Activated T-cell treated with anti-CD3 and anti-CD28 coated beads, Interleukin-2, amount 50 U/mL, for 72 hours (primary cell): ENCODE measurements at regions not wholly inside any gene's neighbourhood (a gene's known extent, or its start where the extent isn't known, plus 50 kb on each side); places are given as distances from the start of the nearest gene placed in this dataset.
A peak's percentile ranks its signal among the peaks of the same experiment; 100 is the strongest.

Experiments used
- ATAC-seq, 2 donors: fragments of 150-1000 bp; cut with Tn5 transposase; replicated peaks in 1 of 2; 2 replicates each; pipeline ENCODE4 v1.10.0; 2021; ENCODE audit warnings: moderate library complexity in 2 of 2, mild to moderate bottlenecking in 1 of 2
- DNase-seq, 2 donors: peaks; one replicate each; pipeline ENCODE4 v3.0.0; 2021 to 2022; ENCODE audit warnings: mixed read lengths in 1 of 2
- H3K27ac Mint-ChIP-seq: one replicate; pipeline ENCODE4 v1.8.0; 2022; ENCODE audit warnings: mild to moderate bottlenecking, moderate library complexity, mixed read lengths
- H3K27me3 Mint-ChIP-seq: one replicate; pipeline ENCODE4 v1.8.0; 2022; ENCODE audit warnings: low read depth, mixed read lengths
- H3K36me3 Mint-ChIP-seq, 2 donors: one replicate each; pipeline ENCODE4 v1.8.0; 2022; ENCODE audit warnings: mixed read lengths in 2 of 2, mild to moderate bottlenecking in 1 of 2; ENCODE audit not compliant: insufficient read depth in 2 of 2
- H3K4me1 Mint-ChIP-seq: one replicate; pipeline ENCODE4 v1.8.0; 2022; ENCODE audit warnings: low read depth, mixed read lengths
- H3K4me3 Mint-ChIP-seq, 2 donors: one replicate each; pipeline ENCODE4 v1.8.0; 2022; ENCODE audit warnings: mild to moderate bottlenecking in 2 of 2, mixed read lengths in 2 of 2, moderate library complexity in 2 of 2
- H3K9me3 Mint-ChIP-seq, 2 donors: one replicate each; pipeline ENCODE4 v1.8.0; 2022; ENCODE audit warnings: mixed read lengths in 2 of 2

DNA sequence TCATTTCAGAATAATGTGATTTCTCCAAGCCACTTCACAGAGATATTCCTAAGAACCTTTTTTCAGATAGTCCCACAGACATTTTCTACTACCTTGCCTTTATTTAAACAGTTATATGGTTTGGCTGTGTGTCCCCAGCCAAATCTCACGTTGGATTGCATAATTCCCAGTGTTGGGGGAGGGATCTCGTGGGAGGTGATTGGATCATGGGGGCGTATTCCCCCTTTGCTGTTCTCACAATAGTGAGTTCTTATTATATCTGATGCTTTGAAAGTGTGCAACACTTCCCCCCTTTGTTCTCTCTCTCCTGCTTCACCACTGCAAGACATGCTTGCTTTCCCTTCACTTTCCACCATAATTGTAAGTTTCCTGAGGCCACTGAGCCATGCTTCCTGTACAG, 93.6 kb upstream of the ZNF678 start:
- H3K27ac Mint-ChIP-seq: no peak overlapping the region
- H3K4me3 Mint-ChIP-seq: no peak overlapping the region
- DNase-seq (no peak), ATAC-seq (no peak)
- H3K9me3 Mint-ChIP-seq: peaks cover 0 to 5% of the 10 kb centered on the region in 2 donors
- peaks cover 2 to 5% of the 10 kb centered on the region in 2 donors for H3K36me3 Mint-ChIP-seq
- H3K4me1 Mint-ChIP-seq: no peaks in the 10 kb centered on the region
- H3K27me3 Mint-ChIP-seq: peaks cover 12% of the 10 kb centered on the region

DNA sequence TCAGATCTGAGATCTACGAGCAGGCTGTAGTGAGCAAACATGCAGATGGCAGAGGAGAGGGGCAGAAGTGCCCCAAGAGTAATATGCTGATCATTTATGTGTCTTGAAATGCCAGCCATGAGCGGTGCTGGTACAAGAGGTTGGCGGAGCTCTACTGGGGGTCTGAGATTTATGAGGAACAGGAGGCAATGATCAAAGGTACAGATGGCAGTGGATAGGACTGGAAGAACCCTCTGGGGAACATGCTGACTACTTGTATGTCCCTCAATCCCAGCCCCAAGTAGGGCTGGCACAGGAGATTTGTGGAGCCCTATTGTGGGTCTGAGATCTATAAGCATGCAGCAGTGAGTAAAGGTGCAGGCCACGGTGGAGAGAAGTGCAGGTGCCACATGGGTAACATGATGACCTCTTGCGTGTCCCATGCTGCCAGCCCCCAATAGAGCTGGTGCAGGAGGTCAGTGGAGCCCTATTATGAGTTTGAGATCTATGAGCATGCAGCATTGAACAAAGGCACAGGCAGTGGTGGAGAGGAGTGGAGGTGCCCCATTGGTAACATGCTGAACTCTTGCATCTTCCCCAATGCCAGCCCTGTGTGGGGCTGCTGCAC, 97.2 kb upstream of the ZNF678 start:
- no peak for ATAC-seq

DNA sequence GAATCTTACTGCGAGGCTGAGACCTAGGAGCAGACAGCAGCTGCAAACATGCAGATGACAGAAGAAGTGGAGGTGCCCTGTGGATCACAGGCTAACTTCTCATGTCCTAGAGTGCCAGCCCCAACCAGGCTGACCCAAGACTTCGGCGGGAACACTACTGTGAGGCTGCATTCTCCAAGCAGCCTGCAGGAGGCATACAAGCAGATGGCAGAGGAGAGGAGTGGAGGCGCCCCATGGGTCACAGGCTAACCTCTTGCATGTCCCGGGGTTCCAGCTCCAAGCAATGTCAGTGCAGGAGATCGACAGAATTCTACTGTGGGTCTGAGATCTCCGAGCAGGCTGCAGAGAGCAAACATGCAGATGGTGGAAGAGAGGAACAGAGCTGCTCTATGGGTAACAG, 98.1 kb upstream of the ZNF678 start:
- peaks cover 0 to 2% of the 10 kb centered on the region in 2 donors for H3K9me3 Mint-ChIP-seq
- ATAC-seq (no peak), DNase-seq (no peak)
- no peaks in the 10 kb centered on the region for H3K4me1 Mint-ChIP-seq
- peaks cover 6% of the 10 kb centered on the region for H3K27me3 Mint-ChIP-seq
- H3K4me3 Mint-ChIP-seq: no peak overlapping the region
- no peak overlapping the region for H3K27ac Mint-ChIP-seq
- peaks cover 1% of the 10 kb centered on the region in 2 donors for H3K36me3 Mint-ChIP-seq

More for the DNA sequence above, 97.2 kb upstream of the ZNF678 start:
- Mint-ChIP-seq H3K4me3 (no peak overlapping the region), H3K4me1 (no peaks in the 10 kb centered on the region), H3K27me3 (peaks cover 9% of the 10 kb centered on the region), H3K27ac (no peak overlapping the region), H3K36me3 (peaks cover 2 to 5% of the 10 kb centered on the region in 2 donors), H3K9me3 (peaks cover 0 to 5% of the 10 kb centered on the region in 2 donors)
- no peak for DNase-seq

DNA sequence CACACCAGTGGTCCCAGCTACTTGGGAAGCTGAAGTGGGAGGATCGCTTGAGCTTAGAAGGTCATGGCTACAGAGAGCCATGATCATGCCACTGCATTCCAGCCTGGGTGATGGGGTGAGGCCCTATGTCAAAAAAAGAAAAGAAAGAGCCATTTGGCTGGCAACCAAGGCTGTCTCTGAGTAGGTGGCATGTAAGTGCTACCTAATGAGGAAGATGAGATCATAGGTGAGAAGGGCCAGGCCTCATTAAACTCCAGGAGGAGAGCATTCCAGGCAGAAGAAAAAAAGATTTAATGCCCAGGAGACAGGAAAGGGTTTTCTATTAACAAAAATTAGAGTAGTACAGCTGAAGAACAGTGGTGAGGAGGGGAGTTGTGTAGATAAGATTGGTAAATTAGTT, 103.4 kb upstream of the ZNF678 start:
- peaks cover 8% of the 10 kb centered on the region for H3K27me3 Mint-ChIP-seq
- ATAC-seq (no peak), DNase-seq (no peak)
- no peaks in the 10 kb centered on the region for H3K36me3 Mint-ChIP-seq
- no peak overlapping the region for H3K27ac Mint-ChIP-seq
- H3K9me3 Mint-ChIP-seq: no peaks in the 10 kb centered on the region
- H3K4me1 Mint-ChIP-seq: no peaks in the 10 kb centered on the region
- H3K4me3 Mint-ChIP-seq: no peak overlapping the region

DNA sequence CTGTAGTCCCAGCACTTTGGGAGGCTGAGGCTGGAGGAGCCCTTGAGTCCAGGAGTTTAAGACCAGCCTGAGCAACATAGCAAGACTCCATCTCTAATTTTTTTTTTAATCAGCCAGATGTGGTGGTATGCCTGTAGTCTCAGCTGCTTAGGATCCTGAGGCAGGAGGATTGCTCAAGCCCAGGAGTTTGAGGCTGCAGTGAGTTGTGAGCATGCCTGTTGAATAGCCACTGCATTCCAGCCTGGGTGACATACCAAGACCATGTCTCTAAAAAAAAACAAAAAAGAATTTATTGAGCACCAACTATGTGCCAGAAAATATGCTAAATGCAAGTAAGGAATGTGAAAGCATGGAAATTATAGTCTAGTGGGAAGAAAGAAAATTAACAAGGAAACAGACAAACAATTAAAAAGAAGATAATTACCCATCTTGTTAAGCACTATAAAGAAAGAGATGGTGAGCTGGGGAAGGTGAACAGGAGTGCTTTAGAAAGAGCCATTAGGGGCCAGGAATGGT, 104.0 kb upstream of the ZNF678 start:
- no peaks in the 10 kb centered on the region for H3K36me3 Mint-ChIP-seq
- peaks cover 14% of the 10 kb centered on the region for H3K27me3 Mint-ChIP-seq
- no peak for ATAC-seq

DNA sequence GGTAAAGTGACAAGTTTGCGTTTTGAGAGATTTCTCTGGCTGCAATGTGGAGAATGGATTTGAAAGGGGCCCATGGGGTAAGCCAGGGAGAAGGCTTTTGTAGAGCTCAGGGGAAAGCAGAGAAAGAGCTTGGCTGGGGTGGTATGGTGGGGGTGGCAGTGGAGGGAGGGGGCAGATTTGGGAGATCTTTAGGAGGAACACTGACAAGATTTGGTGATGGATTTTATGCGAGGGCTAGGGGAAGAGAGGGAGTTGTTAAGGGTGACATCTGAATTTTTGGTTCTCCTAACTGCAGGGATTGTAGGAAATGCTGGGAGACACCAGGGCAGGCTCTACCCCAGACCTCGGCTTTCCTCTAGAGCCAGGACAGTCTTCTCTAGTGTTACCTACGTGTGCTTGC, 108.7 kb upstream of the ZNF678 start:
- no peaks in the 10 kb centered on the region for H3K36me3 Mint-ChIP-seq
- H3K9me3 Mint-ChIP-seq: no peaks in the 10 kb centered on the region
- no peaks in the 10 kb centered on the region for H3K4me1 Mint-ChIP-seq
- ATAC-seq: no peak
- no peak for DNase-seq
- no peak overlapping the region for H3K4me3 Mint-ChIP-seq
- peaks cover 39% of the 10 kb centered on the region for H3K27me3 Mint-ChIP-seq
- H3K27ac Mint-ChIP-seq: no peak overlapping the region

More for the DNA sequence above, 104.0 kb upstream of the ZNF678 start:
- H3K27ac Mint-ChIP-seq: no peak overlapping the region
- no peaks in the 10 kb centered on the region for H3K9me3 Mint-ChIP-seq
- H3K4me1 Mint-ChIP-seq: no peaks in the 10 kb centered on the region
- no peak overlapping the region for H3K4me3 Mint-ChIP-seq
- no peak for DNase-seq

DNA sequence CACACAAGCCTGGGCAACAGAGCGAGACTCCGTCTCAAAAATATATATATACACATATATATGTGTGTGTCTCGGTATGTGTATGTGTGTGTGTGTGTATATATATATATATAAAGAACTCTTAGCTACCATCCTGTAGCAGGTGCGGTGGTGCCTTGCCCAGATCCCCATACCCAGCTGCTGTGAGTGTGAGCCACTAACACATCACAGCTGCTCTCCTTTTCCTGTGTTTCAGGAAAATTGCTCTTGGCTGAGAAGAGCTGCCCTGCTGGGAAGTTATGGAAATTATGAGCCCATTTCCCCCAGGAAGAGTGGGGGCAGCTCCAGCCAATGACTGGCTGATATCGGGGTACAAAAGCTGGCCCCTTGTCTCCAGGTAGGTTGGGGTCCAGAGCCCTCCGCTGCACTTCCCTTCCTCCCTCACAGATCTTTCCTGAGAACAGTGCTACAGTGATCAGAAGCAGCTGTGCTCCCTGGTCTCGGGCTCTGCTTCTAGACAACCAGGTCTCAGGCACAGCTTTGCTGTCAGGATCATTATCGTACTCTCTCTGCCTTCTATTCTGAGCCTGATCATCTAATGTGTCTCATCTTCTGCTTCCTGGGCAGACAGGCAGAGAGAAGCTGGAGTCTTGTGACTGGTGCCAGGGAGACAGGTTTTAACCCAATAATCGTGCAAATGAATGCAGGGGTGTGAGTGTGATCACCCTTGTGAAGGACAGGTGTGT, 109.6 kb upstream of the ZNF678 start:
- no peak overlapping the region for H3K4me3 Mint-ChIP-seq
- no peaks in the 10 kb centered on the region for H3K9me3 Mint-ChIP-seq
- peaks cover 44% of the 10 kb centered on the region for H3K27me3 Mint-ChIP-seq
- ATAC-seq: no peak
- H3K36me3 Mint-ChIP-seq: no peaks in the 10 kb centered on the region
- H3K4me1 Mint-ChIP-seq: no peaks in the 10 kb centered on the region
- DNase-seq: no peak
- no peak overlapping the region for H3K27ac Mint-ChIP-seq

DNA sequence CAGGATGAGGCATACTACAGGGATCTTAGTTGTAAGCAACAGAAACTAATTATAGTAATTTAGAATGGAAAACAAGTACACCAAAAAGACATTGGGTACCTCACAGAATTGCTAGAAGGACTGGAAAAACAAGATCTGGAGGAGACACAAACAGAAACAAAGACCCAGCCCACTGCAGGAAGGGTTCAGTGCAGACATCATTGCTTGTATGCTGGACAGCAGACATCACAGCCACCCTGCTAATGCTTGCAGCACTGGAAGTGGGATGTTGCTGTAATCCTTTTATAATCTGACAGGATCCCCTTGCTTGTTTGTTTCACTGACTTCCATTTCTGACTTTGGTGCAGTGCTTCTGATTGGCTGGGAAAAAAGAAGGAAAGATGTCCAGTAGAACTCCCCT, 111.4 kb upstream of the ZNF678 start:
- no peak overlapping the region for H3K4me3 Mint-ChIP-seq
- H3K4me1 Mint-ChIP-seq: no peaks in the 10 kb centered on the region
- DNase-seq (no peak), ATAC-seq (no peak)
- H3K36me3 Mint-ChIP-seq: no peaks in the 10 kb centered on the region
- H3K27me3 Mint-ChIP-seq: peaks cover 53% of the 10 kb centered on the region
- no peaks in the 10 kb centered on the region for H3K9me3 Mint-ChIP-seq
- no peak overlapping the region for H3K27ac Mint-ChIP-seq

DNA sequence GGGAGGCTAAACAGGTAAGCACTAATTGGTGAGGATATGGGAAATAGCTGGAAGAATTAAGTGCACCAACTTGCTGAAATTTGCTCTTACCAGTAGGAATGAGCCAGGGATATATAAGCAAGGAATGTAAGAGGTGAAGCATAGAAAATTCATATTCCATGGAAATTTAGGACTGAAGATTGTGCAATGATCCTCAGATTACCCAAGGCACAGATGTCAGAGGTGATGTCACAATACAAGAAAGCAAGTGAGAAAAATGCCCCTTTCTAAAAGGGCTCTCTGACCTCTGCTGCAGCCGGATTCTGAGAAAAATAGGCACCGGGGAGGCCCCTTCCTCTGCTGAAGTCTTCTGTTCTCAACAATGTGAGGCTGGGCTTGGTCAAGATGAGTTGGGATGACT, 112.3 kb upstream of the ZNF678 start:
- no peaks in the 10 kb centered on the region for H3K9me3 Mint-ChIP-seq
- DNase-seq (no peak), ATAC-seq (no peak)
- H3K4me1 Mint-ChIP-seq: no peaks in the 10 kb centered on the region
- H3K27me3 Mint-ChIP-seq: peaks cover 49% of the 10 kb centered on the region
- H3K4me3 Mint-ChIP-seq: no peak overlapping the region
- H3K36me3 Mint-ChIP-seq: no peaks in the 10 kb centered on the region
- H3K27ac Mint-ChIP-seq: no peak overlapping the region

DNA sequence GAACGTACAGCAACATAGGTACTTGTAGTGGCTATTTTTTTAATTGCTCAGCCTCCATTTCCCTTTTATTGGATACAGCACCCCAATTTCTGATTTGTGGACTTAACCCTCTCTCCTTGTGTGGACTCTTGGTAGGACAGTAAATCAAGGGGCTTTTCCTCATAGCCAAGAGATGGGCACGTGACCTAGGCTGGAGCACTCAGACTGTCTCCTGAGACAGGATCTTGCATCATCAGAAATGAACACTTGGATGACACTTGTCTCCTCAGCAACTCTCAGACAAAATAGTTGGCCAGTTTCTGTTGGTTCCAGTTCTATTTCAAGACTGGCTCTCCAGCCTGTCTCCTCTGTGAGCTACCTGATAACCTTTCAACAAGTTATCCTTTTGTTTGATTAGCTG, 112.9 kb upstream of the ZNF678 start:
- Mint-ChIP-seq H3K4me1 (no peaks in the 10 kb centered on the region), H3K27ac (no peak overlapping the region), H3K27me3 (peaks cover 49% of the 10 kb centered on the region), H3K4me3 (no peak overlapping the region), H3K36me3 (no peaks in the 10 kb centered on the region), H3K9me3 (no peaks in the 10 kb centered on the region)
- no peak for DNase-seq
- no peak for ATAC-seq

DNA sequence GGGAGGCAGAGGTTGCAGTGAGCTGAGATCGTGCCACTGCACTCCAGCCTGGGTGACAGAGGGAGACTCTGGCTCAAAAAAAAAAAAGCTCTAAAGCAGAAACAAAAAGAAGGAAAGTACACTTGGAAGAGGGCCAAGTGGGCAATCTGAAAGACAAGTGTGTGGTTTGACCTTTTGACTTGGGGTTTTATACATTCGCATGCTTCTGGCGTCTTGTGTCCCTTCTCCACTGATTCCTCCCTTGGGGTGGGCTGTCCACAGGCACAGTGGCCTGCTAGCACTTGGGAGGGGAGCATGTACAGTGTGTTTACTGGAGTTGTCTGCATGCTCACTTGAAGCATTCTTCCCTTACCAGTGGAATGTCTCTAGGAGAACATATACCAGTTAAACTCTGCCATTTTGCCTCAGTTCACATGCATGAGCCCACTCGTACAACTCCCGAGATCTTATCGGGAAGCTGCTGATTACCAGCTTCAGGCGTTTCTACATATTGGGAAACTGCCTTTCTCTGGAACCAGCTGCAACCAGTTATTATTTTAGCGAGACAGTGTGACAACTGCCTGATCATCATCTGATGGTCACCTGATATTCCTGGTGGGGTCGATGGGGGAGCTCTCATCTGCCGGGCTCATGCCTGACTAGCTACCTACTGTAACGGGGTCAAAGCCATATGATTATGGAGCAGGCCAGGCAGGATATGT, 113.5 kb upstream of the ZNF678 start:
- peaks cover 45% of the 10 kb centered on the region for H3K27me3 Mint-ChIP-seq
- no peak overlapping the region for H3K4me3 Mint-ChIP-seq
- ATAC-seq: no peak
- H3K27ac Mint-ChIP-seq: no peak overlapping the region
- no peak for DNase-seq
- no peaks in the 10 kb centered on the region for H3K9me3 Mint-ChIP-seq
- H3K4me1 Mint-ChIP-seq: no peaks in the 10 kb centered on the region
- no peaks in the 10 kb centered on the region for H3K36me3 Mint-ChIP-seq

DNA sequence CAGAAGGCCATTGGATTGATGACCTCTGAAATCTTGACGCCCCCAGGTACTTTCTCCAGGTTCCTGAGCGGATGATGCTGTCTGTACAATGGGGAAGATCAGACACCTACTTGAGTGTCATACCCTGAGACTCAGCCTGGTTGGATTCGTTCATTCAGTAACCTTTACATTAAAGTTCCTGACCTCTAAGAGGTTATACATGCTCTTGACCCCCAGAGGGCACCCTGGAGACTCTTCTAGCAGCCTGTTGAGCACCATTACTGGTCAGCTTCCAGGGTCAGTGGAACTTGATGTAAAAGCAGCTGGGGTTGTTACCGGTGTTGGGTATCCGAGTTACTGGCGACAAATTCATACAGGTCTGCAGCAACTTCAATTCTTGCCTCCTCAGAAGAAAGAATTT, 114.3 kb upstream of the ZNF678 start:
- no peak overlapping the region for H3K27ac Mint-ChIP-seq
- no peak overlapping the region for H3K4me3 Mint-ChIP-seq
- peak; percentile 45 to 47 for DNase-seq
- H3K9me3 Mint-ChIP-seq: no peaks in the 10 kb centered on the region
- H3K4me1 Mint-ChIP-seq: no peaks in the 10 kb centered on the region
- H3K36me3 Mint-ChIP-seq: no peaks in the 10 kb centered on the region
- peaks cover 37% of the 10 kb centered on the region for H3K27me3 Mint-ChIP-seq
- ATAC-seq: peak in 1 of 2 donors; percentile 50

DNA sequence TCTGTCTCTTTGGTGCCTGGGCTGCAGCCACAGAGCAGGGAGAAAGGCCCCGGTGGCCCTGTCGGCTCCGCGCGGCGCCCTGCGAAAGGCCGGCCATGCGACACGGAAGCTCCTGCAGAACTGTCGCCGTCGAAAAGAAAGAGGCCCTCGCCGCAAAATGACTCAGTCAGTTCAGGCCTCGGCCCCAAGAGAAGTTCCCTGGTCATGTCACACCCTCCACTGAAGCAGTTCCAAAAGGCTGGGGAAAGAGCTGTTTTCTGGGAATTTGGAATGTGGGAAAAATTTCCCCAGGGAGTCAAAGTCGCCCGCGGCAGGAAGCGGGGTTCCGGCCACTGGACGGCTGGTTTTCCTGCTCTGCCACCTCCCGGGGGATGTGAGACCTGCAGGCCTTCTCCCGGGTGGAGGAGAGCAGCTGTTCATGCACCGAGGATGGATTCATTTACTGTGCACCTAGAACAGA, 115.8 kb upstream of the ZNF678 start:
- no peaks in the 10 kb centered on the region for H3K36me3 Mint-ChIP-seq
- H3K27me3 Mint-ChIP-seq: peaks cover 33% of the 10 kb centered on the region
- ATAC-seq (no peak), DNase-seq (no peak)
- H3K9me3 Mint-ChIP-seq: no peaks in the 10 kb centered on the region
- no peak overlapping the region for H3K27ac Mint-ChIP-seq
- H3K4me1 Mint-ChIP-seq: no peaks in the 10 kb centered on the region
- H3K4me3 Mint-ChIP-seq: no peak overlapping the region
